ENCODE measurements at regions not wholly inside any gene's neighbourhood (a gene's known extent, or its start where the extent isn't known, plus 50 kb on each side); places are given as distances from the start of the nearest gene placed in this dataset.

GRCh38 chr5:68547622-68548021 is 332.1 kb downstream of the PIK3R1 start:
- Histone ChIP-seq H3K9me3 (ENCODE audit: control insufficient read depth in 2 of 3, insufficient read depth in 1 of 3, low read length in 3 of 3) (no peaks in the 10 kb centered on the region), H3K36me3 (ENCODE audit: control insufficient read depth in 2 of 3, insufficient read depth in 3 of 3, low read length in 3 of 3) (no peaks in the 10 kb centered on the region), H3K4me1 (ENCODE audit: control insufficient read depth in 2 of 3, insufficient read depth in 2 of 3, low read depth in 1 of 3, low read length in 3 of 3) (peaks cover 0 to 12% (median 0%) of the 10 kb centered on the region in 3 donors), H3K27me3 (ENCODE audit: control insufficient read depth, insufficient read depth, low read length) (no peaks in the 10 kb centered on the region), H3K9ac (ENCODE audit: low read length in 3 of 3) (no peak overlapping the region), H3K4me3 (ENCODE audit: low read length in 3 of 3) (no peak overlapping the region), H3K27ac (ENCODE audit: low read depth in 2 of 2, low read length in 2 of 2) (no peak overlapping the region)
- intact Hi-C loops (cut with DNase I): no loop called here
- DNase-seq (no peak), FAIRE-seq (no peak)
- TF ChIP-seq, protein P1, sequence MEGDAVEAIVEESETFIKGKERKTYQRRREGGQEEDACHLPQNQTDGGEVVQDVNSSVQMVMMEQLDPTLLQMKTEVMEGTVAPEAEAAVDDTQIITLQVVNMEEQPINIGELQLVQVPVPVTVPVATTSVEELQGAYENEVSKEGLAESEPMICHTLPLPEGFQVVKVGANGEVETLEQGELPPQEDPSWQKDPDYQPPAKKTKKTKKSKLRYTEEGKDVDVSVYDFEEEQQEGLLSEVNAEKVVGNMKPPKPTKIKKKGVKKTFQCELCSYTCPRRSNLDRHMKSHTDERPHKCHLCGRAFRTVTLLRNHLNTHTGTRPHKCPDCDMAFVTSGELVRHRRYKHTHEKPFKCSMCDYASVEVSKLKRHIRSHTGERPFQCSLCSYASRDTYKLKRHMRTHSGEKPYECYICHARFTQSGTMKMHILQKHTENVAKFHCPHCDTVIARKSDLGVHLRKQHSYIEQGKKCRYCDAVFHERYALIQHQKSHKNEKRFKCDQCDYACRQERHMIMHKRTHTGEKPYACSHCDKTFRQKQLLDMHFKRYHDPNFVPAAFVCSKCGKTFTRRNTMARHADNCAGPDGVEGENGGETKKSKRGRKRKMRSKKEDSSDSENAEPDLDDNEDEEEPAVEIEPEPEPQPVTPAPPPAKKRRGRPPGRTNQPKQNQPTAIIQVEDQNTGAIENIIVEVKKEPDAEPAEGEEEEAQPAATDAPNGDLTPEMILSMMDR (IDR thresholded peaks at IDR 0.05; ENCODE audit: borderline replicate concordance, extremely low read depth, insufficient read depth): no peak

DNA sequence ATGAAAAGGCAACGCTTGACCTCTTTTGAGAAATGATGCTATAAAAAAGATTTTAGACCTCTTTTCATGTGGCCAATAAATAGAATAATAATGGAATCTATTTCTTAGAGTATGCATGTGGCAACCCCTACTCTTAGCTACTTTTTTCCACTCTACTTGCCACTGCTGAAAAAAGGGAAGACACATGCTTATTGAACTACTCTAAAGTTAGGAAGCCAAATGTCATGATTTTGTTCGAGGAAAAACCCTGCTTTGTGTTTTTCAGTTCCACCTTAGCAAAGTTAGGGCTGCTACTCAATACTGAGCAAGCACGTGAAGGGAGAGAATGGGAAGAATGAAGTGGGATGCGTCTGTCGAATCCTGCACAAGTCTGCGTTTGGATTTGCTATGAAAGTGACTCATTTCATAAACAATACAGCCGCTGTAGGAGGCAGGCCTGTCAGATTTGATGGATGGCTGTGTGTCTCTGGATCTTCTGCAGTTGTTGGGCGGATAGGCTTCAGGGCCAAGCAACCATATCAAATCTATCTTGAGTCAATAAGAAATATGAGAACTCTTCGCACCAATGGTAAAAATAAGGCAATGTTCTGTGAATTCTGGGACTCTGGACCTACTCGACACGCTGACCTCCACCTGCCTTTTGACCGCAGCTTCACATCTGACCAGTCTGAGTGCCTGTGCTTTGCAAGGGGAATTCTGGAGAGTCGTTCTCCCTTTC is 333.6 kb downstream of the PIK3R1 start:
- FAIRE-seq: no peak
- Histone ChIP-seq H3K4me1 (ENCODE audit: control insufficient read depth in 2 of 3, insufficient read depth in 2 of 3, low read depth in 1 of 3, low read length in 3 of 3) (peaks cover 0 to 9% (median 0%) of the 10 kb centered on the region in 3 donors), H3K9me3 (ENCODE audit: control insufficient read depth in 2 of 3, insufficient read depth in 1 of 3, low read length in 3 of 3) (no peaks in the 10 kb centered on the region), H3K4me3 (ENCODE audit: low read length in 3 of 3) (no peak overlapping the region), H3K36me3 (ENCODE audit: control insufficient read depth in 2 of 3, insufficient read depth in 3 of 3, low read length in 3 of 3) (no peaks in the 10 kb centered on the region), H3K27me3 (ENCODE audit: control insufficient read depth, insufficient read depth, low read length) (no peaks in the 10 kb centered on the region), H3K9ac (ENCODE audit: low read length in 3 of 3) (no peak overlapping the region), H3K27ac (ENCODE audit: low read depth in 2 of 2, low read length in 2 of 2) (peak overlapping the region; percentile 14 to 73)
- peak in 2 of 5 donors; percentile 21 to 74 for DNase-seq
- intact Hi-C loops (cut with DNase I): no loop called here
- TF ChIP-seq, protein P1 (IDR thresholded peaks at IDR 0.05; ENCODE audit: borderline replicate concordance, extremely low read depth, insufficient read depth): no peak

- Histone ChIP-seq H3K36me3 (ENCODE audit: control insufficient read depth in 2 of 3, insufficient read depth in 3 of 3, low read length in 3 of 3) (no peaks in the 10 kb centered on the region), H3K4me3 (ENCODE audit: low read length in 3 of 3) (no peak overlapping the region), H3K9me3 (ENCODE audit: control insufficient read depth in 2 of 3, insufficient read depth in 1 of 3, low read length in 3 of 3) (no peaks in the 10 kb centered on the region), H3K4me1 (ENCODE audit: control insufficient read depth in 2 of 3, insufficient read depth in 2 of 3, low read depth in 1 of 3, low read length in 3 of 3) (peaks cover 0 to 3% (median 0%) of the 10 kb centered on the region in 3 donors), H3K9ac (ENCODE audit: low read length in 3 of 3) (no peak overlapping the region), H3K27ac (ENCODE audit: low read depth in 2 of 2, low read length in 2 of 2) (peak overlapping the region; percentile 51 to 73), H3K27me3 (ENCODE audit: control insufficient read depth, insufficient read depth, low read length) (no peaks in the 10 kb centered on the region)
- no peak for FAIRE-seq
- DNase-seq: peak in 2 of 5 donors; percentile 64 to 72
- TF ChIP-seq, protein P1 (IDR thresholded peaks at IDR 0.05; ENCODE audit: borderline replicate concordance, extremely low read depth, insufficient read depth): no peak
- intact Hi-C loops (cut with DNase I): no loop called here
Measured at GRCh38 chr5:68550015-68550414, 334.5 kb downstream of the PIK3R1 start.

Measured in kidney (tissue), 13 donors.